ENCODE measurements at regions not wholly inside any gene's neighbourhood (a gene's known extent, or its start where the extent isn't known, plus 50 kb on each side); places are given as distances from the start of the nearest gene placed in this dataset.
"Not testable (repeated sequence)": the region's sequence is repeated elsewhere in the genome, so short reads cannot be mapped to it uniquely, and the experiment has no call there.

- no peak for DNase-seq (ENCODE audit: low spot score)
These were observed 230.1 kb downstream of the TOMM20 start for GRCh38 chr1:234898455-234899033.

- no peak for DNase-seq (ENCODE audit: low spot score)
These were observed 230.7 kb downstream of the TOMM20 start for GRCh38 chr1:234897754-234898454.

- no peak for DNase-seq (ENCODE audit: low spot score)
These were observed 231.3 kb downstream of the TOMM20 start for GRCh38 chr1:234897390-234897749.

GRCh38 chr1:234896477-234897389, 231.9 kb downstream of the TOMM20 start:
- DNase-seq (ENCODE audit: low spot score): no peak

GRCh38 chr1:234893725-234894630, 234.7 kb downstream of the TOMM20 start:
- peak; percentile 24 for DNase-seq (ENCODE audit: low spot score)

- DNase-seq (ENCODE audit: low spot score): no peak
These were observed 235.3 kb downstream of the TOMM20 start for GRCh38 chr1:234893359-234893724.

GRCh38 chr1:234892642-234893041, 236.0 kb downstream of the TOMM20 start:
- no peak for DNase-seq (ENCODE audit: low spot score)

- DNase-seq (ENCODE audit: low spot score): no peak
These were observed 237.2 kb downstream of the TOMM20 start for GRCh38 chr1:234891427-234891826.

- DNase-seq (ENCODE audit: low spot score): no peak
These were observed 239.0 kb downstream of the TOMM20 start for GRCh38 chr1:234889643-234890042.

- DNase-seq (ENCODE audit: low spot score): not testable (repeated sequence)
These were observed 240.4 kb downstream of the TOMM20 start for GRCh38 chr1:234888247-234888646.

- DNase-seq (ENCODE audit: low spot score): peak; percentile 52
These were observed 241.4 kb downstream of the TOMM20 start for GRCh38 chr1:234887016-234887900.

- DNase-seq (ENCODE audit: low spot score): no peak
These were observed 242.3 kb downstream of the TOMM20 start for GRCh38 chr1:234886081-234886984.

GRCh38 chr1:234885601-234886000, 243.0 kb downstream of the TOMM20 start:
- DNase-seq (ENCODE audit: low spot score): no peak

GRCh38 chr1:234884701-234885100, 243.9 kb downstream of the TOMM20 start:
- DNase-seq (ENCODE audit: low spot score): no peak

- no peak for DNase-seq (ENCODE audit: low spot score)
These were observed 244.6 kb downstream of the TOMM20 start for GRCh38 chr1:234884006-234884405.

GRCh38 chr1:234882898-234883297, 245.7 kb downstream of the TOMM20 start:
- DNase-seq (ENCODE audit: low spot score): no peak

GRCh38 chr1:234881893-234882771, 246.5 kb downstream of the TOMM20 start:
- no peak for DNase-seq (ENCODE audit: low spot score)

- no peak for DNase-seq (ENCODE audit: low spot score)
These were observed 249.2 kb downstream of the TOMM20 start for GRCh38 chr1:234879147-234880080.
